ENCODE measurements at regions not wholly inside any gene's neighbourhood (a gene's known extent, or its start where the extent isn't known, plus 50 kb on each side); places are given as distances from the start of the nearest gene placed in this dataset.

DNA sequence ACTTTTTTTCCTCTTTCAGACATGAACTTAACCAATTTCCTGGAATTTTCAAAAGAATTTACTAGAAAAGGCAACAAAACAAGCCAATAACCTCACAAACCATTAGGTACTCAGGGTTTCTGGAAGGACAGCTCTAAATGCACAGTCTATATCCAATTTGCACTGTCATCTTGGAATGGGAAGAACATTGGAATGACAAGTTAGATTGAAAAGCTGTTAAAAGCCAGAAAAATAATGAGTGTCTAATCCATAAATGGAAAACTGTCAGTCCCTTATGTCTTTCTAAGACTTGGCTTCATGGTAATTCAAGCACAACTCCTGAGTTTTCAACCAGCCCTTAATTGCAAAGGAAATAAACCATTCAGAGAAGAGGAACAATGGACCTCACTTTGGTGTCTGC lies 105.8 kb upstream of the NTRK2 start:
- peaks cover 5% of the 10 kb centered on the region for H3K27me3 ChIP-seq (ENCODE audit: insufficient read depth, poor library complexity, severe bottlenecking)
- TF ChIP-seq SPI1 (IDR thresholded peaks at IDR 0.05; ENCODE audit: borderline replicate concordance, low read depth) (no peak), POLR2AphosphoS5 (IDR thresholded peaks at IDR 0.05; ENCODE audit: low read depth) (no peak), CTCF (IDR thresholded peaks at IDR 0.05; ENCODE audit: insufficient read depth, low read length) (no peak), REST (IDR thresholded peaks at IDR 0.05; ENCODE audit: insufficient replicate concordance, low read depth) (no peak), GABPA (IDR thresholded peaks at IDR 0.05; ENCODE audit: low read depth) (no peak)
- no peak for DNase-seq (ENCODE audit: low read depth in 1 of 2, low spot score in 1 of 2)
- no peak overlapping the region for H3K27ac ChIP-seq (replicated peaks)
- no peak overlapping the region for H3K4me3 ChIP-seq (replicated peaks; ENCODE audit: insufficient read depth, low read length)

DNA sequence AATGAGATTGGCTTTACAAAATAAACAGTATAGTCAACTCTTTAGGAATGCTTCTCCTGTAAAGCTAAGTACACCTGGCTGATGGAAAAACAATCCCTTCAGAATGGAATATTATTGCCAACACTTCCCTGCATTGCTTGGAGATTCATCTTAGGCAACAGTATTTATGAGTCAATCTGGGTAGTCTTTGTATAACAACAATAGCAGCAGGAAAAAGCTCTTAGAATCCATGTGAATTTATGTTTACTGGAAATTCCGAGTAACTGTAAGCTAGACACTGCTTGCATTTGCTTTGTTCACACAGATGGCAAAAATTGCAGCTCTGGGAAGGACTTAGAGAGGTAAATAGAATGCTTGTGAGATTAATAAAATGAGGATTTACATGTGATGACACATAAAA lies 101.7 kb upstream of the NTRK2 start:
- no peaks in the 10 kb centered on the region for H3K27me3 ChIP-seq (ENCODE audit: insufficient read depth, poor library complexity, severe bottlenecking)
- no peak for TF ChIP-seq CTCF (IDR thresholded peaks at IDR 0.05; ENCODE audit: insufficient read depth, low read length)
- no peak for TF ChIP-seq SPI1 (IDR thresholded peaks at IDR 0.05; ENCODE audit: borderline replicate concordance, low read depth)
- no peak for TF ChIP-seq REST (IDR thresholded peaks at IDR 0.05; ENCODE audit: insufficient replicate concordance, low read depth)
- no peak for TF ChIP-seq POLR2AphosphoS5 (IDR thresholded peaks at IDR 0.05; ENCODE audit: low read depth)
- TF ChIP-seq GABPA (IDR thresholded peaks at IDR 0.05; ENCODE audit: low read depth): no peak
- no peak overlapping the region for H3K4me3 ChIP-seq (replicated peaks; ENCODE audit: insufficient read depth, low read length)
- DNase-seq (ENCODE audit: low read depth in 1 of 2, low spot score in 1 of 2): no peak
- H3K27ac ChIP-seq (replicated peaks): no peak overlapping the region

GRCh38 chr9:84570482-84571154 lies 98.9 kb upstream of the NTRK2 start:
- TF ChIP-seq SPI1 (IDR thresholded peaks at IDR 0.05; ENCODE audit: borderline replicate concordance, low read depth) (no peak), POLR2AphosphoS5 (IDR thresholded peaks at IDR 0.05; ENCODE audit: low read depth) (no peak), CTCF (IDR thresholded peaks at IDR 0.05; ENCODE audit: insufficient read depth, low read length) (no peak), REST (IDR thresholded peaks at IDR 0.05; ENCODE audit: insufficient replicate concordance, low read depth) (no peak), GABPA (IDR thresholded peaks at IDR 0.05; ENCODE audit: low read depth) (no peak)
- no peak for DNase-seq (ENCODE audit: low read depth in 1 of 2, low spot score in 1 of 2)
- H3K27me3 ChIP-seq (ENCODE audit: insufficient read depth, poor library complexity, severe bottlenecking): no peaks in the 10 kb centered on the region
- no peak overlapping the region for H3K4me3 ChIP-seq (replicated peaks; ENCODE audit: insufficient read depth, low read length)
- no peak overlapping the region for H3K27ac ChIP-seq (replicated peaks)

Data from HL-60 (cell line).